ENCODE measurements at regions not wholly inside any gene's neighbourhood (a gene's known extent, or its start where the extent isn't known, plus 50 kb on each side); places are given as distances from the start of the nearest gene placed in this dataset.

GRCh38 chr19:23563326-23563725 lies 123.7 kb downstream of the ZNF675 start:
- WGBS (ENCODE audit: insufficient coverage, low coverage, missing lambda C conversion rate), result 0% methylated on average over 1 of the region's 1 CpG
- H3K9me1 ChIP-seq (ENCODE audit: control insufficient read depth, insufficient read depth, low read length), result no peaks in the 10 kb centered on the region
- intact Hi-C loops (cut with micrococcal nuclease), result no loop called here
- H2AFZ ChIP-seq (ENCODE audit: low read depth, low read length), result no peak overlapping the region
- ChIA-PET POLR2A (interaction anchor here (0.7 kb wide), 1 partner anchor 147 kb away, joined by 3 read pairs; no protein-coding TSS in a partner anchor), CTCF (ENCODE audit: low intra/inter-chr PET ratio) (no interaction called here)
- no TSS peak for BruUV-seq (replicated peaks)
- ATAC-seq (no peak), DNase-seq (ENCODE audit: extremely low read depth in 1 of 4, low spot score in 3 of 4) (no peak), FAIRE-seq (no peak)
- no peaks in the 10 kb centered on the region for H3K79me2 ChIP-seq (ENCODE audit: control insufficient read depth, insufficient read depth, low read length)
- no peak overlapping the region for H3K4me3 ChIP-seq
- no peaks in the 10 kb centered on the region for H3K36me3 ChIP-seq (ENCODE audit: control insufficient read depth, insufficient read depth, low read length)
- no peak overlapping the region for H3K27ac ChIP-seq (ENCODE audit: extremely low read depth, low read depth, low read length)
- H3K4me1 ChIP-seq (replicated peaks in 1 of 2; ENCODE audit: control insufficient read depth in 2 of 2, insufficient read depth in 2 of 2, low read length in 2 of 2), result no peaks in the 10 kb centered on the region
- no peak for TF ChIP-seq NR0B1 (IDR thresholded peaks at IDR 0.05; ENCODE audit: partially characterized antibody)
- no peak for TF ChIP-seq GABPB1 (CRISPR knock-in tag; IDR thresholded peaks at IDR 0.05)
- no peak for TF ChIP-seq ZBED1 (IDR thresholded peaks at IDR 0.05)
- no peak for TF ChIP-seq KDM1A (IDR thresholded peaks at IDR 0.05)
- TF ChIP-seq FUS (optimal IDR thresholded peaks at IDR 0.05; ENCODE audit: low read depth, low read length), result no peak
- H3K9me3 ChIP-seq (replicated peaks; ENCODE audit: control insufficient read depth, insufficient read depth, low read depth, low read length), result no peaks in the 10 kb centered on the region; the same call in 1 of the 2 replicates
- no peak overlapping the region for H3K4me2 ChIP-seq (ENCODE audit: insufficient read depth, low read length)
- no peak overlapping the region for H3K9ac ChIP-seq (ENCODE audit: insufficient read depth in 1 of 2, low read depth in 2 of 2, low read length in 2 of 2)
- H4K20me1 ChIP-seq (replicated peaks; ENCODE audit: control insufficient read depth, insufficient read depth, low read length), result no peaks in the 10 kb centered on the region
- in situ Hi-C loops (cut with MboI), result no loop called here
- H3K27me3 ChIP-seq (ENCODE audit: control insufficient read depth in 2 of 2, insufficient read depth in 2 of 2, low read length in 2 of 2), result no peaks in the 10 kb centered on the region

GRCh38 chr19:23561341-23561740 lies 125.7 kb downstream of the ZNF675 start:
- Histone ChIP-seq H3K4me1 (replicated peaks in 1 of 2; ENCODE audit: control insufficient read depth in 2 of 2, insufficient read depth in 2 of 2, low read length in 2 of 2) (no peaks in the 10 kb centered on the region), H3K9me3 (replicated peaks; ENCODE audit: control insufficient read depth, insufficient read depth, low read depth, low read length) (no peaks in the 10 kb centered on the region; the same call in 1 of the 2 replicates), H3K27ac (ENCODE audit: extremely low read depth, low read depth, low read length) (no peak overlapping the region), H3K9ac (ENCODE audit: insufficient read depth in 1 of 2, low read depth in 2 of 2, low read length in 2 of 2) (no peak overlapping the region), H3K4me3 (no peak overlapping the region), H3K4me2 (ENCODE audit: insufficient read depth, low read length) (no peak overlapping the region), H4K20me1 (replicated peaks; ENCODE audit: control insufficient read depth, insufficient read depth, low read length) (no peaks in the 10 kb centered on the region), H3K79me2 (ENCODE audit: control insufficient read depth, insufficient read depth, low read length) (no peaks in the 10 kb centered on the region), H2AFZ (ENCODE audit: low read depth, low read length) (no peak overlapping the region), H3K9me1 (ENCODE audit: control insufficient read depth, insufficient read depth, low read length) (no peaks in the 10 kb centered on the region), H3K27me3 (ENCODE audit: control insufficient read depth in 2 of 2, insufficient read depth in 2 of 2, low read length in 2 of 2) (no peaks in the 10 kb centered on the region), H3K36me3 (ENCODE audit: control insufficient read depth, insufficient read depth, low read length) (no peaks in the 10 kb centered on the region)
- ChIA-PET POLR2A (no interaction called here), CTCF (ENCODE audit: low intra/inter-chr PET ratio) (no interaction called here)
- in situ Hi-C loops (cut with MboI) (no loop called here), intact Hi-C loops (cut with micrococcal nuclease) (no loop called here)
- FAIRE-seq (no peak), ATAC-seq (no peak), DNase-seq (ENCODE audit: extremely low read depth in 1 of 4, low spot score in 3 of 4) (no peak)
- WGBS (ENCODE audit: insufficient coverage, low coverage, missing lambda C conversion rate), result 0% methylated on average over 1 of the region's 2 CpGs
- no TSS peak for BruUV-seq (replicated peaks)
- TF ChIP-seq ETS1 (conservative IDR thresholded peaks at IDR 0.05; ENCODE audit: control insufficient read depth, low read depth, low read length) (no peak), ARID3B (CRISPR knock-in tag; IDR thresholded peaks at IDR 0.05; ENCODE audit: borderline replicate concordance) (no peak), HMGXB4 (CRISPR knock-in tag; IDR thresholded peaks at IDR 0.05) (no peak), BRD9 (IDR thresholded peaks at IDR 0.05; ENCODE audit: low read depth, partially characterized antibody) (no peak), ETV1 (tag; conservative IDR thresholded peaks at IDR 0.05; ENCODE audit: low read depth) (no peak)
